ENCODE measurements at regions not wholly inside any gene's neighbourhood (a gene's known extent, or its start where the extent isn't known, plus 50 kb on each side); places are given as distances from the start of the nearest gene placed in this dataset.

DNA sequence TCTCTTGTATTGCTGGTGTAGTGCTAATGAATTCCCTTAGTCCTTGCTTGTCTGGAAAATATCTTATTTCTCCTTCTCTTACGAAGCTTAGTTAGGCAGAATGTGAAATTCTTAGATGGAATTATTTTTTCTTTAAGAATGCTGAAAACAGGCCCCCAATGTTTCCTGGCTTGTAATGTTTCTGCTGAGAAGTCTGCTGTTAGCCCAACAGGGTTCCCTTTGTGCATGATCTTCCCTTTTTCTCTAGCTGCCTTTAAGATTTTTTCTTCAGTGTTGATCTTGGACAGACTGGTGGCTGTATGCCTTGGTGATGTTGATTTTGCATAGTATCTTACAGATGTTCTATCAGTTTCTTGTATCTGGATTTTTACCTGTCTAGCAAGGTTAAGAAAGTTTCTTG lies 191.3 kb upstream of the DMRTA1 start:
- CTCF ChIA-PET = no interaction called here
- POLR2A ChIA-PET = no interaction called here
- ATAC-seq (no peak), DNase-seq (ENCODE audit: low read depth, low spot score) (no peak), FAIRE-seq (no peak)
- H3K27ac ChIP-seq (ENCODE audit: control insufficient read depth, insufficient read depth) = no peak overlapping the region
- no peaks in the 10 kb centered on the region for H4K20me1 ChIP-seq (ENCODE audit: control insufficient read depth, insufficient read depth)
- H2AFZ ChIP-seq (ENCODE audit: control insufficient read depth, low read depth, low read length) = no peak overlapping the region
- in situ Hi-C loops (cut with MboI) = no loop called here
- SMC1A ChIA-PET (ENCODE audit: uncharacterized antibody, unreplicated experiment) = no interaction called here
- no peaks in the 10 kb centered on the region for H3K4me1 ChIP-seq (ENCODE audit: control insufficient read depth, insufficient read depth, low read length)
- TF ChIP-seq YY1 (IDR thresholded peaks at IDR 0.05; ENCODE audit: low read depth, low read length) = no peak
- TF ChIP-seq JUNB (IDR thresholded peaks at IDR 0.05) = no peak
- TF ChIP-seq, protein P1, sequence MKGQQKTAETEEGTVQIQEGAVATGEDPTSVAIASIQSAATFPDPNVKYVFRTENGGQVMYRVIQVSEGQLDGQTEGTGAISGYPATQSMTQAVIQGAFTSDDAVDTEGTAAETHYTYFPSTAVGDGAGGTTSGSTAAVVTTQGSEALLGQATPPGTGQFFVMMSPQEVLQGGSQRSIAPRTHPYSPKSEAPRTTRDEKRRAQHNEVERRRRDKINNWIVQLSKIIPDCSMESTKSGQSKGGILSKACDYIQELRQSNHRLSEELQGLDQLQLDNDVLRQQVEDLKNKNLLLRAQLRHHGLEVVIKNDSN (IDR thresholded peaks at IDR 0.05; ENCODE audit: borderline replicate concordance, extremely low read length, insufficient read depth, low read depth, low read length) = no peak
- TF ChIP-seq, protein P2, sequence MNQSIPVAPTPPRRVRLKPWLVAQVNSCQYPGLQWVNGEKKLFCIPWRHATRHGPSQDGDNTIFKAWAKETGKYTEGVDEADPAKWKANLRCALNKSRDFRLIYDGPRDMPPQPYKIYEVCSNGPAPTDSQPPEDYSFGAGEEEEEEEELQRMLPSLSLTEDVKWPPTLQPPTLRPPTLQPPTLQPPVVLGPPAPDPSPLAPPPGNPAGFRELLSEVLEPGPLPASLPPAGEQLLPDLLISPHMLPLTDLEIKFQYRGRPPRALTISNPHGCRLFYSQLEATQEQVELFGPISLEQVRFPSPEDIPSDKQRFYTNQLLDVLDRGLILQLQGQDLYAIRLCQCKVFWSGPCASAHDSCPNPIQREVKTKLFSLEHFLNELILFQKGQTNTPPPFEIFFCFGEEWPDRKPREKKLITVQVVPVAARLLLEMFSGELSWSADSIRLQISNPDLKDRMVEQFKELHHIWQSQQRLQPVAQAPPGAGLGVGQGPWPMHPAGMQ (IDR thresholded peaks at IDR 0.05; ENCODE audit: borderline replicate concordance) = no peak
- TF ChIP-seq SMAD1 (IDR thresholded peaks at IDR 0.05; ENCODE audit: low read depth, partially characterized antibody) = no peak
- TF ChIP-seq SMC3 (IDR thresholded peaks at IDR 0.05; ENCODE audit: borderline replicate concordance, low read length) = no peak
- no peak for TF ChIP-seq MEF2B (IDR thresholded peaks at IDR 0.05; ENCODE audit: partially characterized antibody, poor library complexity, severe bottlenecking)
- TF ChIP-seq CBX5 (IDR thresholded peaks at IDR 0.05; ENCODE audit: low read depth) = no peak
- TF ChIP-seq CREM (IDR thresholded peaks at IDR 0.05; ENCODE audit: low read depth) = no peak
- TF ChIP-seq, protein P3, sequence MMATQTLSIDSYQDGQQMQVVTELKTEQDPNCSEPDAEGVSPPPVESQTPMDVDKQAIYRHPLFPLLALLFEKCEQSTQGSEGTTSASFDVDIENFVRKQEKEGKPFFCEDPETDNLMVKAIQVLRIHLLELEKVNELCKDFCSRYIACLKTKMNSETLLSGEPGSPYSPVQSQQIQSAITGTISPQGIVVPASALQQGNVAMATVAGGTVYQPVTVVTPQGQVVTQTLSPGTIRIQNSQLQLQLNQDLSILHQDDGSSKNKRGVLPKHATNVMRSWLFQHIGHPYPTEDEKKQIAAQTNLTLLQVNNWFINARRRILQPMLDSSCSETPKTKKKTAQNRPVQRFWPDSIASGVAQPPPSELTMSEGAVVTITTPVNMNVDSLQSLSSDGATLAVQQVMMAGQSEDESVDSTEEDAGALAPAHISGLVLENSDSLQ (IDR thresholded peaks at IDR 0.05) = no peak
- TF ChIP-seq ZZZ3 (IDR thresholded peaks at IDR 0.05; ENCODE audit: control insufficient read depth, insufficient read length, low read depth) = no peak
- TF ChIP-seq, protein P4, sequence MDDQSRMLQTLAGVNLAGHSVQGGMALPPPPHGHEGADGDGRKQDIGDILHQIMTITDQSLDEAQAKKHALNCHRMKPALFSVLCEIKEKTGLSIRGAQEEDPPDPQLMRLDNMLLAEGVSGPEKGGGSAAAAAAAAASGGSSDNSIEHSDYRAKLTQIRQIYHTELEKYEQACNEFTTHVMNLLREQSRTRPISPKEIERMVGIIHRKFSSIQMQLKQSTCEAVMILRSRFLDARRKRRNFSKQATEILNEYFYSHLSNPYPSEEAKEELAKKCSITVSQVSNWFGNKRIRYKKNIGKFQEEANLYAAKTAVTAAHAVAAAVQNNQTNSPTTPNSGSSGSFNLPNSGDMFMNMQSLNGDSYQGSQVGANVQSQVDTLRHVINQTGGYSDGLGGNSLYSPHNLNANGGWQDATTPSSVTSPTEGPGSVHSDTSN (IDR thresholded peaks at IDR 0.05; ENCODE audit: insufficient replicate concordance, low read depth, low read length) = no peak
- TF ChIP-seq ZSCAN29 (IDR thresholded peaks at IDR 0.05) = no peak
- TF ChIP-seq HDGF (IDR thresholded peaks at IDR 0.05) = no peak
- no peak for TF ChIP-seq GATAD2B (conservative IDR thresholded peaks at IDR 0.05; ENCODE audit: low read depth)
- no peak for TF ChIP-seq ATF7 (IDR thresholded peaks at IDR 0.05; ENCODE audit: low read depth)
- TF ChIP-seq, protein P5, sequence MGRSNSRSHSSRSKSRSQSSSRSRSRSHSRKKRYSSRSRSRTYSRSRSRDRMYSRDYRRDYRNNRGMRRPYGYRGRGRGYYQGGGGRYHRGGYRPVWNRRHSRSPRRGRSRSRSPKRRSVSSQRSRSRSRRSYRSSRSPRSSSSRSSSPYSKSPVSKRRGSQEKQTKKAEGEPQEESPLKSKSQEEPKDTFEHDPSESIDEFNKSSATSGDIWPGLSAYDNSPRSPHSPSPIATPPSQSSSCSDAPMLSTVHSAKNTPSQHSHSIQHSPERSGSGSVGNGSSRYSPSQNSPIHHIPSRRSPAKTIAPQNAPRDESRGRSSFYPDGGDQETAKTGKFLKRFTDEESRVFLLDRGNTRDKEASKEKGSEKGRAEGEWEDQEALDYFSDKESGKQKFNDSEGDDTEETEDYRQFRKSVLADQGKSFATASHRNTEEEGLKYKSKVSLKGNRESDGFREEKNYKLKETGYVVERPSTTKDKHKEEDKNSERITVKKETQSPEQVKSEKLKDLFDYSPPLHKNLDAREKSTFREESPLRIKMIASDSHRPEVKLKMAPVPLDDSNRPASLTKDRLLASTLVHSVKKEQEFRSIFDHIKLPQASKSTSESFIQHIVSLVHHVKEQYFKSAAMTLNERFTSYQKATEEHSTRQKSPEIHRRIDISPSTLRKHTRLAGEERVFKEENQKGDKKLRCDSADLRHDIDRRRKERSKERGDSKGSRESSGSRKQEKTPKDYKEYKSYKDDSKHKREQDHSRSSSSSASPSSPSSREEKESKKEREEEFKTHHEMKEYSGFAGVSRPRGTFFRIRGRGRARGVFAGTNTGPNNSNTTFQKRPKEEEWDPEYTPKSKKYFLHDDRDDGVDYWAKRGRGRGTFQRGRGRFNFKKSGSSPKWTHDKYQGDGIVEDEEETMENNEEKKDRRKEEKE (IDR thresholded peaks at IDR 0.05) = no peak
- no peaks in the 10 kb centered on the region for H3K79me2 ChIP-seq (ENCODE audit: control insufficient read depth, insufficient read depth, low read length)
- no peaks in the 10 kb centered on the region for H3K27me3 ChIP-seq (replicated peaks in 1 of 2; ENCODE audit: control insufficient read depth in 2 of 2, insufficient read depth in 2 of 2, low read length in 1 of 2)
- WGBS (ENCODE audit: insufficient coverage, insufficient replicate concordance, low lambda C conversion rate, missing lambda C conversion rate) = 0% methylated on average over 1 of the region's 1 CpG
- H3K4me3 ChIP-seq = no peak overlapping the region
- no peaks in the 10 kb centered on the region; the same call in 2 of the 3 replicates for H3K9me3 ChIP-seq (replicated peaks; ENCODE audit: control insufficient read depth, insufficient read depth, low read length)
- BruUV-seq (replicated peaks) = no TSS peak
- no peaks in the 10 kb centered on the region for H3K36me3 ChIP-seq (ENCODE audit: control insufficient read depth in 2 of 2, insufficient read depth in 2 of 2, low read length in 1 of 2)
- RAD21 ChIA-PET (ENCODE audit: unreplicated experiment) = no interaction called here
- intact Hi-C loops (cut with micrococcal nuclease; ENCODE audit: unreplicated experiment) = no loop called here
- H3K4me2 ChIP-seq (ENCODE audit: control insufficient read depth, insufficient read depth) = no peak overlapping the region
- H3K9ac ChIP-seq (ENCODE audit: control insufficient read depth, insufficient read depth, low read length) = no peak overlapping the region
